ENCODE measurements at regions not wholly inside any gene's neighbourhood (a gene's known extent, or its start where the extent isn't known, plus 50 kb on each side); places are given as distances from the start of the nearest gene placed in this dataset.

GRCh38 chr1:164932580-164932979 is 373.6 kb downstream of the PBX1 start:
- in situ Hi-C loops (cut with HindIII; ENCODE audit: low sequenced_read_pairs): no loop called here
- no peak for TF ChIP-seq CTCF (IDR thresholded peaks at IDR 0.05; ENCODE audit: low read depth, low read length, missing control alignments)
- no peak overlapping the region for H3K4me3 ChIP-seq (ENCODE audit: low read depth, low read length)
- no peak for DNase-seq (ENCODE audit: low read depth)

GRCh38 chr1:164930833-164931232 is 371.8 kb downstream of the PBX1 start:
- in situ Hi-C loops (cut with HindIII; ENCODE audit: low sequenced_read_pairs): no loop called here
- TF ChIP-seq CTCF (IDR thresholded peaks at IDR 0.05; ENCODE audit: low read depth, low read length, missing control alignments): no peak
- H3K4me3 ChIP-seq (ENCODE audit: low read depth, low read length): no peak overlapping the region
- no peak for DNase-seq (ENCODE audit: low read depth)

GRCh38 chr1:164930241-164930640 is 371.3 kb downstream of the PBX1 start:
- no peak for TF ChIP-seq CTCF (IDR thresholded peaks at IDR 0.05; ENCODE audit: low read depth, low read length, missing control alignments)
- in situ Hi-C loops (cut with HindIII; ENCODE audit: low sequenced_read_pairs): no loop called here
- H3K4me3 ChIP-seq (ENCODE audit: low read depth, low read length): no peak overlapping the region
- DNase-seq (ENCODE audit: low read depth): no peak

- TF ChIP-seq CTCF (IDR thresholded peaks at IDR 0.05; ENCODE audit: low read depth, low read length, missing control alignments): no peak
- no peak for DNase-seq (ENCODE audit: low read depth)
- in situ Hi-C loops (cut with HindIII; ENCODE audit: low sequenced_read_pairs): loop anchor here (5.0 kb wide), 1 partner anchor 69 kb away; no protein-coding TSS in a partner anchor
- H3K4me3 ChIP-seq (ENCODE audit: low read depth, low read length): no peak overlapping the region
Measured at GRCh38 chr1:164928232-164928812, 369.3 kb downstream of the PBX1 start.

GRCh38 chr1:164926107-164926506 is 367.1 kb downstream of the PBX1 start:
- in situ Hi-C loops (cut with HindIII; ENCODE audit: low sequenced_read_pairs): loop anchor here (5.0 kb wide), 1 partner anchor 71 kb away; no protein-coding TSS in a partner anchor
- no peak for TF ChIP-seq CTCF (IDR thresholded peaks at IDR 0.05; ENCODE audit: low read depth, low read length, missing control alignments)
- no peak overlapping the region for H3K4me3 ChIP-seq (ENCODE audit: low read depth, low read length)
- no peak for DNase-seq (ENCODE audit: low read depth)

- no peak for DNase-seq (ENCODE audit: low read depth)
- in situ Hi-C loops (cut with HindIII; ENCODE audit: low sequenced_read_pairs): no loop called here
- no peak overlapping the region for H3K4me3 ChIP-seq (ENCODE audit: low read depth, low read length)
- TF ChIP-seq CTCF (IDR thresholded peaks at IDR 0.05; ENCODE audit: low read depth, low read length, missing control alignments): no peak
Measured at GRCh38 chr1:164922585-164922984, 363.6 kb downstream of the PBX1 start.

Measured in astrocyte of the cerebellum (primary cell).